GM18499 (cell line): ENCODE measurements at regions not wholly inside any gene's neighbourhood (a gene's known extent, or its start where the extent isn't known, plus 50 kb on each side); places are given as distances from the start of the nearest gene placed in this dataset.
"Not testable (repeated sequence)": the region's sequence is repeated elsewhere in the genome, so short reads cannot be mapped to it uniquely, and the experiment has no call there.

ENCODE experiments used
- ATAC-seq: cut with Tn5 transposase; IDR thresholded peaks from one replicate; pipeline ENCODE4 v1.9.1; 2021; ENCODE audit warnings: moderate number of reproducible peaks; ENCODE audit not compliant: insufficient read depth, unreplicated experiment

GRCh38 chr10:6713120-6713519 is 133.0 kb upstream of the PRKCQ start:
- ATAC-seq = no peak

GRCh38 chr10:6711881-6712280 is 131.8 kb upstream of the PRKCQ start:
- no peak for ATAC-seq

GRCh38 chr10:6711408-6711841 is 131.3 kb upstream of the PRKCQ start:
- ATAC-seq = no peak

- ATAC-seq = no peak
Measured at GRCh38 chr10:6707352-6707751, 127.3 kb upstream of the PRKCQ start.

GRCh38 chr10:6706725-6707124 is 126.6 kb upstream of the PRKCQ start:
- no peak for ATAC-seq

GRCh38 chr10:6704896-6705295 is 124.8 kb upstream of the PRKCQ start:
- no peak for ATAC-seq

GRCh38 chr10:6702833-6703232 is 122.8 kb upstream of the PRKCQ start:
- ATAC-seq = not testable (repeated sequence)

- no peak for ATAC-seq
Measured at GRCh38 chr10:6702030-6702429, 122.0 kb upstream of the PRKCQ start.

GRCh38 chr10:6701289-6701688 is 121.2 kb upstream of the PRKCQ start:
- no peak for ATAC-seq

GRCh38 chr10:6700066-6700465 is 120.0 kb upstream of the PRKCQ start:
- ATAC-seq = no peak

- ATAC-seq = no peak
Measured at GRCh38 chr10:6699336-6699735, 119.3 kb upstream of the PRKCQ start.

GRCh38 chr10:6695519-6695918 is 115.4 kb upstream of the PRKCQ start:
- ATAC-seq = no peak

- no peak for ATAC-seq
Measured at GRCh38 chr10:6694447-6695140, 114.5 kb upstream of the PRKCQ start.

- ATAC-seq = no peak
Measured at GRCh38 chr10:6692856-6693255, 112.8 kb upstream of the PRKCQ start.

GRCh38 chr10:6692103-6692502 is 112.0 kb upstream of the PRKCQ start:
- no peak for ATAC-seq

GRCh38 chr10:6689036-6689435 is 109.0 kb upstream of the PRKCQ start:
- no peak for ATAC-seq

GRCh38 chr10:6680735-6681134 is 100.7 kb upstream of the PRKCQ start:
- ATAC-seq = no peak

GRCh38 chr10:6678956-6679355 is 98.9 kb upstream of the PRKCQ start:
- no peak for ATAC-seq

GRCh38 chr10:6678211-6678803 is 98.2 kb upstream of the PRKCQ start:
- ATAC-seq = no peak

- ATAC-seq = not testable (repeated sequence)
Measured at GRCh38 chr10:6677129-6677528, 97.1 kb upstream of the PRKCQ start.

GRCh38 chr10:6674291-6674690 is 94.2 kb upstream of the PRKCQ start:
- no peak for ATAC-seq

GRCh38 chr10:6671976-6672375 is 91.9 kb upstream of the PRKCQ start:
- ATAC-seq = no peak
